DOHH2 (cell line): ENCODE measurements at regions not wholly inside any gene's neighbourhood (a gene's known extent, or its start where the extent isn't known, plus 50 kb on each side); places are given as distances from the start of the nearest gene placed in this dataset.
A peak's percentile ranks its signal among the peaks of the same experiment; 100 is the strongest.

Experiments used
- H3F3A ChIP-seq: fragments of 200-600 bp; sonication (generic), shearing (Covaris generic); 2 replicates; pipeline ENCODE4 v1.6.0; 2016; ENCODE audit warnings: antibody characterized with exemption, mild to moderate bottlenecking; ENCODE audit not compliant: control insufficient read depth, insufficient read depth
- H3K27ac ChIP-seq: fragments of 200-600 bp; sonication (generic); 2 replicates; pipeline ENCODE4 v1.5.1; 2014; ENCODE audit warnings: low read depth, mild to moderate bottlenecking, low read length, moderate library complexity
- H3K27me3 ChIP-seq: fragments of 200-600 bp; sonication (generic); 2 replicates; pipeline ENCODE4 v1.6.1; 2014; ENCODE audit warnings: mild to moderate bottlenecking, low read length, mixed read lengths; ENCODE audit not compliant: control insufficient read depth
- H3K36me3 ChIP-seq: fragments of 200-600 bp; sonication (generic); 2 replicates; pipeline ENCODE4 v1.6.1; 2014; ENCODE audit warnings: mild to moderate bottlenecking, low read length, moderate library complexity, mixed read lengths; ENCODE audit not compliant: control insufficient read depth
- H3K4me1 ChIP-seq: fragments of 200-600 bp; sonication (generic); 2 replicates; pipeline ENCODE4 v1.6.1; 2014; ENCODE audit warnings: mild to moderate bottlenecking, low read length, mixed read lengths; ENCODE audit not compliant: control insufficient read depth
- H3K4me2 ChIP-seq: fragments of 200-600 bp; sonication (generic); 2 replicates; pipeline ENCODE4 v1.6.0; 2014; ENCODE audit warnings: mild to moderate bottlenecking, low read length, moderate library complexity
- H3K4me3 ChIP-seq: fragments of 200-600 bp; sonication (generic); 2 replicates; pipeline ENCODE4 v1.5.1; 2014; ENCODE audit warnings: mild to moderate bottlenecking, low read length, mixed read lengths
- H3K79me2 ChIP-seq: fragments of 200-600 bp; sonication (generic); 2 replicates; pipeline ENCODE4 v1.6.1; 2014; ENCODE audit warnings: mild to moderate bottlenecking, low read length, mixed read lengths; ENCODE audit not compliant: control insufficient read depth
- H3K9me2 ChIP-seq: fragments of 200-600 bp; sonication (generic); replicated peaks from 2 replicates; pipeline ENCODE4 v1.6.1; 2014; ENCODE audit warnings: mild to moderate bottlenecking, low read length, mixed read lengths; ENCODE audit not compliant: control insufficient read depth
- H3K9me3 ChIP-seq: fragments of 200-600 bp; sonication (generic); 2 replicates; pipeline ENCODE4 v1.6.1; 2014; ENCODE audit warnings: antibody characterized with exemption, low read length, mixed read lengths; ENCODE audit not compliant: control insufficient read depth, insufficient read depth
- H4K20me1 ChIP-seq: fragments of 200-600 bp; sonication (generic); 2 replicates; pipeline ENCODE4 v1.6.0; 2014; ENCODE audit warnings: low read depth, mild to moderate bottlenecking, antibody characterized with exemption, low read length, moderate library complexity; ENCODE audit not compliant: control insufficient read depth, insufficient read depth
- CTCF ChIP-seq: fragments of 200-600 bp; sonication (generic); IDR thresholded peaks from one replicate; pipeline ENCODE4 v1.5.1; 2014; ENCODE audit warnings: antibody characterized with exemption, mild to moderate bottlenecking, low read depth, low read length; ENCODE audit not compliant: poor library complexity, severe bottlenecking
- EZH2phosphoT487 ChIP-seq: fragments of 200-600 bp; sonication (generic); IDR thresholded peaks from 2 replicates; pipeline ENCODE4 v1.6.1; 2017; ENCODE audit warnings: borderline replicate concordance, mild to moderate bottlenecking, antibody characterized with exemption, low read length, moderate library complexity, mixed read lengths

- Histone ChIP-seq H3K27ac (no peak overlapping the region), H3K4me2 (no peak overlapping the region), H3K9me2 (no peaks in the 10 kb centered on the region), H3K36me3 (no peaks in the 10 kb centered on the region), H3K27me3 (no peaks in the 10 kb centered on the region), H3K9me3 (no peaks in the 10 kb centered on the region), H3K79me2 (no peaks in the 10 kb centered on the region), H4K20me1 (no peaks in the 10 kb centered on the region), H3F3A (no peaks in the 10 kb centered on the region), H3K4me1 (no peaks in the 10 kb centered on the region), H3K4me3 (no peak overlapping the region)
- no peak for TF ChIP-seq EZH2phosphoT487
- peak; percentile 56 for TF ChIP-seq CTCF
These were observed 138.8 kb upstream of the SATB2 start for GRCh38 chr2:199596549-199596948.

DNA sequence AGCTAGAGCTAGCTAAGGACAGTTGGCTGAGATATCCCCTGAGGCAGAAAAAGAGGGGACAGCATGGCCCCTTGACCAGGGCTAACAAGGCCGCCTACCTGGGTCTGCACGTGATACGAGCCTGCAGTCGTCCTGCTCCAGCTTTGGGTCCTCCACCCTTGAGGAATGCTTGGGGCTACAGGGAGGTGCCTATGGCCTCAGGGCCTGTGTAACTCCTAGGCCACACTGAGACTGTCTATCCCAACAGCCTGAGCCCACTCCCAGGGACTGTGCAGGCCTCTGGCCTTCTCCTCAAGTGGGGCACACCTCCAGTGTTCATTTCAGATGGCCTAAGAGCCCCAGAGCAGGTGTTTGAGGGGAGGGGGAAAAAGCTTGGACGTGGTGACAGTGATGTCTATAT lies 136.7 kb upstream of the SATB2 start:
- Histone ChIP-seq H3K9me3 (no peaks in the 10 kb centered on the region), H3K27ac (no peak overlapping the region)

GRCh38 chr2:199591826-199592225 lies 134.1 kb upstream of the SATB2 start:
- H4K20me1 ChIP-seq = no peaks in the 10 kb centered on the region
- TF ChIP-seq CTCF (no peak), EZH2phosphoT487 (no peak)
- H3K4me3 ChIP-seq = no peak overlapping the region
- H3K79me2 ChIP-seq = no peaks in the 10 kb centered on the region
- H3K4me1 ChIP-seq = no peaks in the 10 kb centered on the region
- no peak overlapping the region for H3K4me2 ChIP-seq
- no peaks in the 10 kb centered on the region for H3K27me3 ChIP-seq
- no peaks in the 10 kb centered on the region for H3K9me2 ChIP-seq
- no peak overlapping the region for H3K27ac ChIP-seq
- no peaks in the 10 kb centered on the region for H3K9me3 ChIP-seq
- no peaks in the 10 kb centered on the region for H3K36me3 ChIP-seq
- no peaks in the 10 kb centered on the region for H3F3A ChIP-seq

More for the DNA sequence above, 136.7 kb upstream of the SATB2 start:
- Histone ChIP-seq H3K4me3 (no peak overlapping the region), H3F3A (no peaks in the 10 kb centered on the region), H3K79me2 (no peaks in the 10 kb centered on the region), H3K4me1 (no peaks in the 10 kb centered on the region), H3K27me3 (no peaks in the 10 kb centered on the region), H3K9me2 (no peaks in the 10 kb centered on the region), H4K20me1 (no peaks in the 10 kb centered on the region), H3K36me3 (no peaks in the 10 kb centered on the region), H3K4me2 (no peak overlapping the region)
- TF ChIP-seq CTCF (no peak), EZH2phosphoT487 (no peak)
